Hippocampal formation (tissue), 2 donors: ENCODE measurements at regions not wholly inside any gene's neighbourhood (a gene's known extent, or its start where the extent isn't known, plus 50 kb on each side); places are given as distances from the start of the nearest gene placed in this dataset.

Experiments
- DNase-seq, 2 donors: peaks; one replicate each; lab custom pipeline; 2025; lab: John Stamatoyannopoulos, UW

- no peak for DNase-seq
Measured at GRCh38 chr20:19000078-19000477, 186.5 kb downstream of the SCP2D1 start.

GRCh38 chr20:19001177-19001576 lies 187.6 kb downstream of the SCP2D1 start:
- DNase-seq: no peak

GRCh38 chr20:19003366-19004336 lies 190.1 kb downstream of the SCP2D1 start:
- DNase-seq: no peak

- DNase-seq: no peak
Measured at GRCh38 chr20:19004975-19005374, 191.4 kb downstream of the SCP2D1 start.

- DNase-seq: no peak
Measured at GRCh38 chr20:19008497-19008896, 194.9 kb downstream of the SCP2D1 start.

- no peak for DNase-seq
Measured at GRCh38 chr20:19009081-19009688, 195.6 kb downstream of the SCP2D1 start.

GRCh38 chr20:19012676-19013075 lies 199.1 kb downstream of the SCP2D1 start:
- DNase-seq: no peak

- DNase-seq: no peak
Measured at GRCh38 chr20:19013907-19014306, 198.5 kb upstream of the SLC24A3 start.

GRCh38 chr20:19015351-19016139 lies 196.9 kb upstream of the SLC24A3 start:
- no peak for DNase-seq

- no peak for DNase-seq
Measured at GRCh38 chr20:19016140-19016497, 196.3 kb upstream of the SLC24A3 start.

GRCh38 chr20:19017104-19017690 lies 195.2 kb upstream of the SLC24A3 start:
- DNase-seq: no peak

GRCh38 chr20:19018881-19019280 lies 193.6 kb upstream of the SLC24A3 start:
- DNase-seq: no peak

GRCh38 chr20:19019734-19020364 lies 192.6 kb upstream of the SLC24A3 start:
- DNase-seq: no peak

GRCh38 chr20:19021406-19022117 lies 190.9 kb upstream of the SLC24A3 start:
- DNase-seq: no peak

- DNase-seq: no peak
Measured at GRCh38 chr20:19022118-19022575, 190.3 kb upstream of the SLC24A3 start.

- DNase-seq: no peak
Measured at GRCh38 chr20:19022791-19023448, 189.5 kb upstream of the SLC24A3 start.

GRCh38 chr20:19024296-19025035 lies 188.0 kb upstream of the SLC24A3 start:
- no peak for DNase-seq

- no peak for DNase-seq
Measured at GRCh38 chr20:19025430-19026120, 186.9 kb upstream of the SLC24A3 start.
